GM18867 (cell line): ENCODE measurements at regions not wholly inside any gene's neighbourhood (a gene's known extent, or its start where the extent isn't known, plus 50 kb on each side); places are given as distances from the start of the nearest gene placed in this dataset.
"Not testable (repeated sequence)": the region's sequence is repeated elsewhere in the genome, so short reads cannot be mapped to it uniquely, and the experiment has no call there.

Experiments
- ATAC-seq: cut with Tn5 transposase; IDR thresholded peaks from one replicate; pipeline ENCODE4 v1.9.1; 2021; ENCODE audit warnings: mild to moderate bottlenecking, moderate library complexity; ENCODE audit not compliant: unreplicated experiment

DNA sequence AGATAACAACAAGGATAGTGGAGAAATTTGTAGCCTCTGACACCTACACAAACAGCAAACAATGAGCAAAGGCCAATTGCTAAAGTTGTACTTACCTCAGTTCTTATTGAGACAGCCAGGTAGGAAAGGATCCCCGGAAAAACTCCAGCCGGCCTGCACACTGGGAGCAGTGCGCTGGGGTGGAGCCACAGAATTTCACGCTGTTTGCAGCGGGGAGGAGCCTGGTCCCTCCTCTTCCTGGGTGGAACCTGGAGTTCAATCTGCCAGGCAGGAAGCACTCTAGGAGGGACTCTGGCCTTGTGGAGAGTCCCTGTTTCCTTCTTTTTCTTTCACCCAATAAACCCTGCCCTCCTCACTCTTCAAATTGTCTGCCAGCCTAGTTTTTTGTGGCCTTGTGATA lies 382.6 kb upstream of the TGIF2LX start:
- ATAC-seq = not testable (repeated sequence)

DNA sequence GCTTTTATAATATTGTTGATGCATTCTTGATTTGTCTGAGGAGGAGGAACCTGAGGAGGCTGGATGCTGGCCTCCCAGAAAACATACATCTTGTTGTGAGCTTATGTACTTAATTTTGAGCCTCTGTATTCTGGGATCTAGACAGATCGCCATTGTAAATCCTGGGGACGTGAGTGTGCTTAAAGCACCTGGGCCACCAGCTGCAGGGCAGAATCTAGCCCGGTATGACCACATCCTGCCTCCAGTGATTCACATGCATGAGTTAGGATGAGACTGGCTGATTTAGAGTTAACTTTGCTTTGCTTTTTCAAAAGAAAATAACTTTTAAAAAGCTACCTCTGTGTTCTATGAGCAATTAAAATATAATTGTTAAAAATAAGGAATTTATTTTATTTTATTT lies 364.6 kb upstream of the TGIF2LX start:
- ATAC-seq = not testable (repeated sequence)

DNA sequence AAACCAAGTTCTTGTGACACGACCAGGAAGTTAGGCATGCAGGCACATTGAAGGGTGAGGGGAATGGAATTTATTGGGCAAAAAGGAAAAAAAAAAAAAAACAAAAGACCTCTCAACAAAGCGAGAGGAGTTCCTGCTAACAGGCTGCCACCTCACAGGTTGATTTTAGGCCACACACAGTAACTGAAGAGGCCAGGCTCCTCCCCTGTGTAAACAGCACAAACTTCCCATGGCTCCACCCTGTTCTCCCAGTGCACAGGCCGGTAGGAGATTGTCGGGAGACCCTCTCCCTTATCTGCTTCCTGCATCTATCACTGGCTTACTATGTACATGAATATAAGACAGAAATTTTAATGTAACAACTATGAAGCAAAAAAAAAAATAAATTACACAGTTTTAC lies 359.6 kb upstream of the TGIF2LX start:
- ATAC-seq = not testable (repeated sequence)

DNA sequence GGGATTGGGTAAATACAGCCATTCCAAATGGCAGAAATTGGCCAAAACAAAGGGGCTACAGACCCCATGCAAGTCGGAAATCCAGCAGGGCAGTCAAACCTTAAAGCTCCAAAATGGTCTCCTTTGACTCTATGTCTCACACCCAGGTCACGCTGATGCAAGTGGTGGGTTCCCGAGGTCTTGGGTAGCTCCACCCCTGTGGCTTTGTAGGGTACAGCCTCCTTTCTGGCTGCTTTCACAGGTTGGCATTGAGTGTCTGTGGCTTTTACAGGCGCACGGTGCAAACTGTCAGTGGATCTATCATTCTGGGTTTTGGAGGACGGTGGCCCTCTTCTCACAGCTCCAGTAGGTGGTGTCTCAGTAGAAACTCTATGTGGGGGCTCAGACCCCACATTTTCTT lies 358.6 kb upstream of the TGIF2LX start:
- ATAC-seq = not testable (repeated sequence)

DNA sequence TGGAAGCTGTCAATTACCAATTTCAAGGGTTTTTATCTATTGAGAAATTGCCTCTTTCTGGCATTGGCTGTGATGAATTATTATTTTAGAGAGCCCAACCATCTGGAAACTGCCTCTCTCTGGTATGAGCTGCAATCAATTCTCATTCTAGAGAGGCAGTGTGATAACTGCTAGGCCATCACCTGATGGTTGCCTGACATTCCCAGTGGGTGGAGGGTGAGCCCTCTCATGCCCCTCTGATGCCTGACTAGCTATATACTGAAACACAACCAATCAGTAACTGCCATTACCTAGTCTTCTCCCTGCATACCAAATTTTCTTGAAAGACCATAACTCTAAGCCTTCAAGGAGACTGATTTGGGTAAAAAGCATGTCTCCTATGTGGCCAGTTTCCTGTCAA lies 353.9 kb upstream of the TGIF2LX start:
- not testable (repeated sequence) for ATAC-seq

DNA sequence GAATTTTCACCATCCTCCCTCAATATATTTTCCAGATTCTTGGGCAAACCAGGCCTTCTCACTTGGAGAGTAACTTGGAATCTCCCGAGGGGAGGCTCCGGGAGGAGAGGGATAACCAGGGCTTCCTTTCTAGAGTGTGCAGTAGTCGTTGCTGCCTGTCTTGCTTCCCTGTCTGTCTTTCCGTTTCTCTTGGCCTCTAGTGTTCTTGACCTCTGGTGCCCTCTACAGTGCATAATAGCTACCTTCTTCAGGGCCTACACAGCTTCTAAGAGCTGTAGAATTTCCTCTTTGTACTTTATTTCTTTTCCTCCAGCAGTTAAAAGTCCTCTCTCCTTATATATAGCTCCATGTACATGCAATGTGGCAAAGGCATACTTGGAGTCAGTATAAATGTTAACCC lies 339.8 kb upstream of the TGIF2LX start:
- not testable (repeated sequence) for ATAC-seq

DNA sequence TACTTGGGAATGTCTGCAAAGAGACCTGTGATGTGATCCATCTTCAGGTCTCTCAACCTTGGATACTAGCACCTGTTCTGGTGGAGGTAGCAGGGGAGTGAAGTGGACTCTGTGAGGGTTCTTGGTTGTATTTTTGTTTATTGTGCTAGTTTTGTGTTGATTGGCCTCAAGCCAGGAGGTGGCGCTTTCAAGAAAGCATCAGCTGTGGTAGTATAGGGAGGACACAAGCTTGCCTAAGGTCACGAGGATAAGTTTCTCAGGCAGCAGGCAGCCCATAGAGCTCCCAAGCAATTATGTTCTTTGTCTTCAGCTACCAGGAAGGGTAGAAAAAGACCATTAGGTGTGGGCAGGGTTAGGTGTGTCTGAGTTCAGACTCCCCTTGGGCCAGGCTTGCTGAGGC lies 289.9 kb upstream of the TGIF2LX start:
- not testable (repeated sequence) for ATAC-seq

DNA sequence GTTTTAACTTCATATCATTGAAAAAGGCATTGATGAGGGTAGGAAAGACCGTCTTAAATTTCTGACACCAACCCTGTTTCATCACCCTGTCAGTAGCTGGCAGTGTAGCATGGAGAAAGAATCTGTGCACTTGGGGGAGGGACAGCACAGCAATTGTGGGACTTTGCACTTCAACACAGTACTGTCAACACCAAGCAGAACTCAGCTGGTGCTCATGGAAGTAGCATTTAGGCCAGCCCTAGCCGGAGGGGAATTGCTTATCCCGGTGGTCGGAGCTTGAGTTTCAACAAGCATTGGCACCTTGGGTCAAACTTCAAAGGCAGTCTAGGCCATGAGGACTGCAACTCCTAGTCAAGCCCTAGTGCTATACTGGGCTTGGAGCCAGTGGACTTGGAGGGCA lies 285.8 kb upstream of the TGIF2LX start:
- not testable (repeated sequence) for ATAC-seq

DNA sequence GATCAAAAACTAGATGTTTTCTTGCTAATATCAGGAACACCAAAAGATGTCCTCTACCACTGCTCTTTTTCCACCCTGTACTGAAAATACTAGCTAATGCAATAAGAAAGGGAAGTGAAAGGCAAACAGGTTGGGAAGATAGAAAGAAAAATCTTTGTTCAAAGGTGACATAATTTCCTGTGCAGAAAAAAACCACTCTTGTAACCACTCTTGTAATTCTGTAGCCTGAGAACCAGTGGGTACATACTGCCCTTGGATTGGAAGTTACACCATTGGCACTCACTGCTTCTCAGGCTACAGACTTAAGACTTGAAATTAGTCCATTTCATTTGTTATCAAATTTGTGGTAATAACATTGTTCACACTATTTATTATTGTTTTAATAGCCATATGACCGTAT lies 263.0 kb upstream of the TGIF2LX start:
- not testable (repeated sequence) for ATAC-seq

DNA sequence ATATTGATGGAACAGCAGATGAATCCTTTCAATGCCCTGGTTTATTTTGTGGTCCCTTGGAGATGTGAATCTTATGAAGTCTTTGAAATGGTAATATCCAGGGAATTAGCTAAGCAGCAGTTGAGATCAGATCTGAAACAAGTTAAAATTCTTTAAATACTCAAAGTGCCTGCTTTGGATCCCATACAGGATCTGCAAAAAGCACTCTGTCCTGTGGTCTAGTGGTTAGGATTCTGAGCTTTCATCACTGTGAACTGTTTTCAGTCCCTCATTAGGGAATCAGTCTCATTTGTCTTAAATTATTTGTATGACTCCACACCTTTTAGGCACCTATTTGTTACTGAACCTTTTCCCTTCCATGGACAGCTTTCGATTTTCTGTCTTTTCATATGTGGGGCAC lies 215.2 kb upstream of the TGIF2LX start:
- ATAC-seq = not testable (repeated sequence)

DNA sequence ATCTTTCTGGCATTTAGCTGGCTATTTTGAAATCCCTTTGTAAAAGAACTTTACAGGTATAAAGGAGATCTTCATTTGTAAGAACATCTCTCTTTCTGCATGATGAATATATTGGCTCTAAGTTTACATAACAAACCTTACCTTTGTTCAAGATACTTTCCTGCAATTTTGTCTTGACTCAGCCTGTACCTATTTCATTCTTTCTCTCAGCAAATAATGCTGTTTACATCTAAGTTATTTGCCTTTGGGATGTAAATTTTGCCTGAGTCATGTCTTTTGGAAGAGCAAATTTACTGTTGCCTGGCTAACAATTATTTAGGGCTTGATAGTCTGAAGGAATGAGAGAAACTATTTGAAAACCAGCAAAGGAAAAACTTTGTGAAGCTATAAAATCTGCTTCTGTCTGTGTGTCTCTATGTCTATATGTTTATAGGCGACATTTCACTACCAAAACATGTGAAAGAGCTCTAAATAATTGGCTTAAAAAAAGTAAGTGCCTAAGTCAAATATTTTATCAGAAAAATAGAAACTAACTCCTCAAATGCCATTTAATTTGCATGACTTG lies 214.3 kb upstream of the TGIF2LX start:
- ATAC-seq = not testable (repeated sequence)

DNA sequence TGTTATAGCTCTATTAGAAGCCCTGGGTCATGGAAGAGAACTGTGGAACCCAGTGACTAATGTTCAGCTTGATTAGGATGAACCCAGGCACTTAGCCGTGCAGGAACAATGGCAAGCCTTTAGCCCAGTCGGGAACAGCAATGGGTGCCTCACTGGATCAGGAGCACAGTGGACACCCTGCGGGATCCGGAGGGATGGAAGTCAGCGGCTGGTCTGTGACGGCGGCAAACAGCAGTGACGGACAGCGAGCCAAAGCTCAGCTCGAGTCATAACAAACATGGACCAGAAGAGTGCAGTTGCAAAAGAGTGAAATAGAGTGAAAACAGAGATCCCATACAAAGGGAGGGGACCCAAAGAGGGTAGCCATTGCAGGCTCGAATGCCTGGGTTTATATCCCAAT lies 187.3 kb upstream of the TGIF2LX start:
- not testable (repeated sequence) for ATAC-seq

DNA sequence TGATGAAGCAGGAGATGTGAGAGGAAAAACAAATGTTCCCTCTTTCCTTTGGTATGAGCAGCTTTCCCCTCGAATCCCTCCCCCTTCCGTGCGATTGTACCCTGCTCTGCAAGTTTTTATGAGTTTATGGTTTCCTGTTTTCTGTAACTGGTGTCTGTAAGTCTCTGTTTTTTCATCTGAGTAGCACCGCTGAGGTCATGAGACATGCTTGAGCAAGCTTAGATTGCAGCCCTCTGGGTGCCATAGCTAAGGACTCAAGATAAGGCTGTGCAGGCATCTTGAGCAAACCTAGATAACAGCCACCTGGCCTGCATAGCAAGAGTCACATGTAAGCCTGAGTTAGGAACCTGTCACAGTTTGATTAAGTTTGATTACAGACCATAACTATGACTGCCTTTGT lies 165.2 kb upstream of the TGIF2LX start:
- ATAC-seq = not testable (repeated sequence)

DNA sequence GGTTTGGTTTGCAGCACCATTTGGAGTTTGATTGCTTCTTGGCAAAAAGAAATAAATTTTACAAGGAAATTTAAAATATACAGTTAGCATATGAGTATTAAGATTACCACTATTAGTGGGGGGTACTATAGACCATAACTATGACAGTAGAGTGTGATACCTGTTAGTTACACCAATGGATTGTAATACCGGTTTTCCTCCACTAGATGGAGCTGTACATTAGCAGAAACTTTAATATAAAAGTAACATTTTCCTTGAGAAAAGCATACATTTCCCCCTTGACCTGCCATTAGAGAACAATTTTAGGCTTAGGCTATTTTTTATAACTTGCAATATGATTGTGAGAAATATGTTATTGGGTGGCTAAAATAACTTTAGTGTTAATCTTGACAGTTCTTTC lies 163.9 kb upstream of the TGIF2LX start:
- not testable (repeated sequence) for ATAC-seq

DNA sequence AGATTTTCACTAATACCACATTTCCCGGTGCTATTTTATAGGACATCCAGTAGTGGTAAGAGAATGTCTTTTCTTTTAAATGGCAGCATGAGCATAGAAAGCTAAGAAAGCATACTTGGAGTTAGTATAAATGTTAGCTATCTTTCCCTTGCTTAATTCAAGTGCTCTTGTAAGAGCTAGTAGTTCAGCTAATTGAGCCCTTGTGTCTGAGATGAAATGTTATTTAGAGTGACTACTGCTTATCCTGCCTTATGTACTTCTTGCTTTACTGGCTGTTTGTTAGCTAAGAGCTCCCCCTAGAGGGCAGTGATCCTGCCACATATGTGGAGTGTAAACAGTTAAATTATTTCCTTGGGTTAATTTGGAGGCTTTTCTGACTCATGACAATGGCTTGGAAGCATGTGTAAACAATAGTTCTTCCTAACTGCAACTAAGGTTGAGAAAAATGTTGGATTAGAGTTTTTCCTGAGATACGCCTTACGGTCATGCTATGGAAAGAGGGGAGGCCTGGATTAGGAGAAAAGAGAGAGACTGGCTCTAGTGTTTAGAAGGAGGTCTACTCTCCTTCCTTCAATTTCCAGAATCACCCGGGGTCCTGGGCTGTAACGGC lies 162.5 kb upstream of the TGIF2LX start:
- not testable (repeated sequence) for ATAC-seq

DNA sequence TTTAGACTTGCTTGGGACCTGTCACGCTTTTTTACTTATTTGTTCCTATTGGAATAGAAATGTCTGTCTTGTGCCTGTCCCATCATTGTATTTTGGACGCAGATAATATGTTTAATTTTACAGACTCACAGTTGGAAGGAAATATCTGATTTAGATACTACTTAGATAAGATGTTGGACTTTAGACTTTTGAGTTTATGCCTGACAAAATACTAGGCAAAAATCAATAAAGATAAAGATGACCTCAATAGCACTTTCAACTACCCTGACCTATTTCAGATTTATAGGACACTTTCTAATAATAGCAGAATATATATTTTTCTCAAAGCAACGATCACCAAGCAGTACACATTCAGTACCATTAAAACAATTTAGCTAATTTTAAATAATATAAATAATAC lies 150.1 kb upstream of the TGIF2LX start:
- not testable (repeated sequence) for ATAC-seq

DNA sequence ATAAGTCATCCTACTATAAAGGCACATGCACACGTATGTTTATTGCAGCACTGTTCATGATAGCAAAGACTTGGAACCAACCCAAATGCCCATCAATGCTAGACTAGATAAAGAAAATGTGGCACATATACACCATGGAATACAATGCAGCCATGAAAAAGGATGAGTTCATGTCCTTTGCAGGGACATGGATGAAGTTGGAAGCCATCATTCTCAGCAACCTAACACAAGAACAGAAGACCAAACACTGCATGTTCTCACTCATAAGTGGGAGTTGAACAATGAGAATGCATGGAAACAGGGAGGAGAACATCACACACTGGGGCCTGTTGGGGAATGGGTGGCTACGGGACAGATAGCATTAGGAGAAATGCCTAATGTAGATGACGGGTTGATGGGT lies 110.3 kb upstream of the TGIF2LX start:
- ATAC-seq = not testable (repeated sequence)

DNA sequence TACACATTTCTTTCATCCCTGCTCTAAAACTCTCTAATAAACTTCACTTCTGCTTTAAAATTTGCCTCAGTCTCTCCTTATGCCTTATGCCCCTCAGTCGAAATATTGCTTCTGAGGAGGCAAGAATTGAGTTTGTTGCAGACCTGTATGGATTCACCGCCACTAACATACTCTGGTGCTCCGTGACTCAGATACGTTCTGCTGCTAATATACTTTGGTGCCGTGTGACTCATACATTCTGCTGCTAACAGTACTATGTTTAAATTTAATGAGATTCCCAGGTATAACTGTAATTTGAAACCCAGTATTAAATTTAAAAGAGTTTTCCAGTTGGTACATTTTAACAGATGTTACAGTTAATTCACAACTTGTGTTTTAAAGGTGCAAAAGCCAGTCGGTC lies 82.0 kb upstream of the TGIF2LX start:
- ATAC-seq = not testable (repeated sequence)

DNA sequence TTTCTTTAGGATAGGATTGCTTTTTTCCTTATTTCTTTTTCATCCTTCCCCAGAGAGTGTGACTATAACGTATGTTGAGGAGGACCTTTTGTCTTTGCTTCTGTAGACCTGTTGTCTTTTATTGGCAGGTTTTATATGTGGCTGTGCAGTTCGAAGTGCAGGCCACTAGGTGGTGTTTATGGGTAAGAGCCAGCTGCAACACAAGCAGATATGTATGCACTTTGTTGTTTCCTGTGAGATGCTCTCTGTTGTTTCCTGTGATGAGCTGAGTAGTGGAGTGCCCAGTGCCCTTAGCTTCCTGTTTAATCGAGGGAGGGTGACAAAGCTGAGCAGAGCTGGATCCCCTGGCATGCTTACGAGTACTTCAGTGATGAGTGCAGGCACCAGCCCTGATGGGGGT lies 50.0 kb upstream of the TGIF2LX start:
- peak; percentile 95 for ATAC-seq
